IMR-90 (cell line): ENCODE measurements at regions not wholly inside any gene's neighbourhood (a gene's known extent, or its start where the extent isn't known, plus 50 kb on each side); places are given as distances from the start of the nearest gene placed in this dataset.

Experiments
- ATAC-seq: fragments of 200-7000 bp; cut with Tn5 transposase; 2 replicates; pipeline ENCODE4 v1.9.1; 2020; ENCODE audit warnings: low read depth, mild to moderate bottlenecking, moderate library complexity
- BruUV-seq: library from RNA; stranded (reverse); fragments of 400-500 nt; replicated peaks from 2 replicates; lab custom pipeline; 2021; lab: Mats Ljungman, UMichigan
- CTCF ChIA-PET: fragments of 300-600 bp; formaldehyde crosslinking; extraction: SDS; loops from one replicate; lab custom pipeline; 2021; ENCODE audit warnings: antibody characterized with exemption; lab: Yijun Ruan, JAX
- POLR2A ChIA-PET: fragments of 300-600 bp; sonication (Branson Sonifier 250); formaldehyde crosslinking; loops from one replicate; lab custom pipeline; 2022; ENCODE audit warnings: antibody characterized with exemption; ENCODE audit not compliant: unreplicated experiment; lab: Charles Lee
- DNase-seq: peaks from one replicate; pipeline ENCODE4 v3.0.0; 2013
- H2AFZ ChIP-seq: replicated peaks from 2 replicates; pipeline ENCODE3; 2013; ENCODE audit warnings: low read length, mild to moderate bottlenecking; ENCODE audit not compliant: poor library complexity
- H2AK5ac ChIP-seq: 2 replicates; pipeline ENCODE4 v1.6.1; 2013; ENCODE audit warnings: low read depth, low read length, inconsistent platforms
- H2AK9ac ChIP-seq: replicated peaks from 2 replicates; pipeline ENCODE3; 2013; ENCODE audit warnings: mild to moderate bottlenecking, low read depth, low read length, moderate library complexity; ENCODE audit not compliant: poor library complexity
- H2BK120ac ChIP-seq: 2 replicates; pipeline ENCODE4 v1.6.1; 2013; ENCODE audit warnings: low read depth, low read length, inconsistent platforms
- H2BK15ac ChIP-seq: 3 replicates; pipeline ENCODE4 v1.6.1; 2013; ENCODE audit warnings: low read depth, low read length, inconsistent platforms
- H2BK20ac ChIP-seq: 2 replicates; pipeline ENCODE4 v1.6.1; 2013; ENCODE audit warnings: low read depth, mild to moderate bottlenecking, inconsistent platforms, low read length, moderate library complexity
- H2BK5ac ChIP-seq: 2 replicates; pipeline ENCODE4 v1.6.1; 2013; ENCODE audit warnings: mild to moderate bottlenecking, low read depth, low read length, inconsistent platforms; ENCODE audit not compliant: poor library complexity, severe bottlenecking
- H3K14ac ChIP-seq: replicated peaks from 2 replicates; pipeline ENCODE4 v1.6.1; 2013; ENCODE audit warnings: low read depth, low read length, inconsistent platforms
- H3K18ac ChIP-seq: 2 replicates; pipeline ENCODE4 v1.6.1; 2013; ENCODE audit warnings: low read depth, low read length, control low read depth
- H3K23ac ChIP-seq: 2 replicates; pipeline ENCODE4 v1.6.1; 2013; ENCODE audit warnings: low read depth, low read length, inconsistent platforms
- H3K27ac ChIP-seq: 2 replicates; pipeline ENCODE4 v1.5.1; 2013; ENCODE audit warnings: mild to moderate bottlenecking, control low read depth, low read length; ENCODE audit not compliant: insufficient read depth
- H3K27me3 ChIP-seq: 2 replicates; pipeline ENCODE4 v1.6.1; 2013; ENCODE audit warnings: low read length; ENCODE audit not compliant: control insufficient read depth, insufficient read depth
- H3K36me3 ChIP-seq: 2 replicates; pipeline ENCODE4 v1.6.1; 2013; ENCODE audit warnings: low read length, mixed read lengths; ENCODE audit not compliant: control insufficient read depth, insufficient read depth
- H3K4ac ChIP-seq: 2 replicates; pipeline ENCODE4 v1.6.1; 2013; ENCODE audit warnings: low read depth, low read length, inconsistent platforms
- H3K4me1 ChIP-seq: 2 replicates; pipeline ENCODE4 v1.6.1; 2013; ENCODE audit warnings: low read length, mixed read lengths; ENCODE audit not compliant: control insufficient read depth, insufficient read depth
- H3K4me2 ChIP-seq: 2 replicates; pipeline ENCODE4 v1.6.1; 2013; ENCODE audit warnings: low read depth, mild to moderate bottlenecking, control low read depth, low read length, moderate library complexity
- H3K4me3 ChIP-seq: 2 replicates; pipeline ENCODE4 v1.5.1; 2013; ENCODE audit warnings: low read depth, mild to moderate bottlenecking, control low read depth, low read length, moderate library complexity; ENCODE audit not compliant: insufficient read depth
- H3K56ac ChIP-seq: 2 replicates; pipeline ENCODE4 v1.6.1; 2013; ENCODE audit warnings: low read length, inconsistent platforms; ENCODE audit not compliant: insufficient read depth; ENCODE audit errors: extremely low read depth
- H3K79me1 ChIP-seq, 2 experiments: 2 replicates each; pipeline ENCODE4 v1.6.1; 2013; ENCODE audit warnings: low read length in 2 of 2, inconsistent platforms in 1 of 2, low read depth in 1 of 2
- H3K9ac ChIP-seq: 2 replicates; pipeline ENCODE4 v1.6.1; 2013; ENCODE audit warnings: low read depth, low read length, control low read depth
- H3K9me1 ChIP-seq: 2 replicates; pipeline ENCODE4 v1.6.1; 2013; ENCODE audit warnings: low read length, inconsistent platforms; ENCODE audit not compliant: insufficient read depth
- H3K9me3 ChIP-seq: 2 replicates; pipeline ENCODE4 v1.6.1; 2013; ENCODE audit warnings: low read length; ENCODE audit not compliant: control insufficient read depth, insufficient read depth
- H4K20me1 ChIP-seq: 2 replicates; pipeline ENCODE4 v1.6.1; 2013; ENCODE audit warnings: low read length, inconsistent platforms; ENCODE audit not compliant: insufficient read depth
- H4K5ac ChIP-seq: 2 replicates; pipeline ENCODE4 v1.6.1; 2013; ENCODE audit warnings: mild to moderate bottlenecking, low read depth, low read length, control low read depth
- H4K8ac ChIP-seq, 2 experiments: 2 replicates each; pipeline ENCODE4 v1.6.1; 2013; ENCODE audit warnings: low read depth in 2 of 2, low read length in 2 of 2, control low read depth in 1 of 2, inconsistent platforms in 1 of 2
- H4K91ac ChIP-seq: 2 replicates; pipeline ENCODE4 v1.6.1; 2013; ENCODE audit warnings: low read depth, low read length, inconsistent platforms; ENCODE audit not compliant: insufficient read depth
- BHLHE40 ChIP-seq: fragments of 150-350 bp; IDR thresholded peaks from 2 replicates; pipeline ENCODE4 v1.6.1; 2016; ENCODE audit warnings: mild to moderate bottlenecking, low read depth, low read length
- CHD1 ChIP-seq: IDR thresholded peaks from 2 replicates; pipeline ENCODE4 v1.6.1; 2012; ENCODE audit warnings: low read depth, low read length, improper control_type of control experiment
- CTCF ChIP-seq: conservative IDR thresholded peaks from 2 replicates; pipeline ENCODE4 v1.5.1; 2012; ENCODE audit warnings: mild to moderate bottlenecking, low read depth, low read length, improper control_type of control experiment
- MAFK ChIP-seq: IDR thresholded peaks from 2 replicates; pipeline ENCODE4 v1.6.1; 2012; ENCODE audit warnings: low read depth, low read length, improper control_type of control experiment
- MAZ ChIP-seq: IDR thresholded peaks from 2 replicates; pipeline ENCODE4 v1.6.1; 2012; ENCODE audit warnings: low read depth, mild to moderate bottlenecking, low read length, improper control_type of control experiment, moderate library complexity, borderline replicate concordance
- MXI1 ChIP-seq: IDR thresholded peaks from 2 replicates; pipeline ENCODE4 v1.6.1; 2012; ENCODE audit warnings: low read depth, mild to moderate bottlenecking, low read length, moderate library complexity, borderline replicate concordance
- RCOR1 ChIP-seq: IDR thresholded peaks from 2 replicates; pipeline ENCODE4 v1.6.1; 2012; ENCODE audit warnings: mild to moderate bottlenecking, low read length, improper control_type of control experiment; ENCODE audit not compliant: insufficient replicate concordance
- SMC3 ChIP-seq: fragments of 150-350 bp; IDR thresholded peaks from 2 replicates; pipeline ENCODE4 v1.6.1; 2016; ENCODE audit warnings: low read depth, mild to moderate bottlenecking, antibody characterized with exemption, low read length, moderate library complexity
- WGBS, 2 experiments: methylation state at CpG; one replicate each; pipeline versions ENCODE4 v1.1.5 to v1.1.7; 2013; ENCODE audit warnings: missing lambda C conversion rate in 2 of 2; ENCODE audit not compliant: insufficient read length in 1 of 2; ENCODE audit errors: extremely low coverage in 2 of 2; 5-methylcytosine and 5-hydroxymethylcytosine counted together
- dilution Hi-C: fragments of 300-500 bp; cut with HindIII; formaldehyde crosslinking; loops from one replicate; pipeline ENCODE4 v1.14.3; 2018; ENCODE audit warnings: low sequenced_read_pairs; ENCODE audit not compliant: unreplicated experiment
- in situ Hi-C: fragments of 300-500 bp; cut with MboI; formaldehyde crosslinking; loops from 3 replicates; pipeline ENCODE4 v1.14.3; 2019; ENCODE audit warnings: low sequenced_read_pairs, inconsistent platforms, mixed read lengths
- intact Hi-C: fragments of 100-400 bp; cut with micrococcal nuclease; formaldehyde crosslinking; loops from 2 replicates; pipeline ENCODE4 v1.10.0; 2022
- TF ChIP-seq, protein P1 (sequence below): fragments of 150-350 bp; IDR thresholded peaks from 2 replicates; pipeline ENCODE4 v1.6.1; 2017; ENCODE audit warnings: mild to moderate bottlenecking, antibody characterized with exemption, low read length, low read depth

- no peak overlapping the region for H3K56ac ChIP-seq
- no peak overlapping the region for H3K4me3 ChIP-seq
- TF ChIP-seq CTCF = no peak
- no peak for TF ChIP-seq CHD1
- TF ChIP-seq MXI1 = no peak
- TF ChIP-seq MAZ = no peak
- TF ChIP-seq BHLHE40 = no peak
- TF ChIP-seq MAFK = no peak
- TF ChIP-seq SMC3 = no peak
- TF ChIP-seq, protein P1, sequence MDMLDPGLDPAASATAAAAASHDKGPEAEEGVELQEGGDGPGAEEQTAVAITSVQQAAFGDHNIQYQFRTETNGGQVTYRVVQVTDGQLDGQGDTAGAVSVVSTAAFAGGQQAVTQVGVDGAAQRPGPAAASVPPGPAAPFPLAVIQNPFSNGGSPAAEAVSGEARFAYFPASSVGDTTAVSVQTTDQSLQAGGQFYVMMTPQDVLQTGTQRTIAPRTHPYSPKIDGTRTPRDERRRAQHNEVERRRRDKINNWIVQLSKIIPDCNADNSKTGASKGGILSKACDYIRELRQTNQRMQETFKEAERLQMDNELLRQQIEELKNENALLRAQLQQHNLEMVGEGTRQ = no peak
- no peak for TF ChIP-seq RCOR1
- H3K14ac ChIP-seq = no peak overlapping the region
- no peak overlapping the region for H4K91ac ChIP-seq
- no peak overlapping the region for H2BK120ac ChIP-seq
- H4K5ac ChIP-seq = no peak overlapping the region
- H4K20me1 ChIP-seq = no peaks in the 10 kb centered on the region
- H2BK5ac ChIP-seq = no peak overlapping the region
- CTCF ChIA-PET = interaction anchor here (1.1 kb wide), 1 partner anchor 11 kb away, joined by 3 read pairs; no protein-coding TSS in a partner anchor
- no CpG with 5 or more reads among the region's 1 CpG for WGBS, 2 experiments
- no TSS peak for BruUV-seq
- no peaks in the 10 kb centered on the region for H3K27me3 ChIP-seq
- H2AFZ ChIP-seq = no peak overlapping the region
- H3K79me1 ChIP-seq = no peaks in the 10 kb centered on the region
- H3K9me1 ChIP-seq = no peaks in the 10 kb centered on the region
- H3K36me3 ChIP-seq = no peaks in the 10 kb centered on the region
- H2AK5ac ChIP-seq = no peak overlapping the region
- POLR2A ChIA-PET = no interaction called here
- in situ Hi-C loops = no loop called here
- H3K18ac ChIP-seq = no peak overlapping the region
- H3K27ac ChIP-seq = no peak overlapping the region
- ATAC-seq = no peak
- no peak overlapping the region for H3K9ac ChIP-seq
- intact Hi-C loops = no loop called here
- dilution Hi-C loops = no loop called here
- H4K8ac ChIP-seq = no peak overlapping the region
- H3K4me2 ChIP-seq = no peak overlapping the region
- no peaks in the 10 kb centered on the region for H3K9me3 ChIP-seq
- no peak overlapping the region for H2BK20ac ChIP-seq
- H3K4ac ChIP-seq = no peak overlapping the region
- H2AK9ac ChIP-seq = no peak overlapping the region
- DNase-seq = no peak
- H3K23ac ChIP-seq = no peak overlapping the region
- H2BK15ac ChIP-seq = no peak overlapping the region
- H3K4me1 ChIP-seq = no peaks in the 10 kb centered on the region
Measured at GRCh38 chr1:90476411-90476810, 240.7 kb downstream of the BARHL2 start.
